HG03342 (cell line): ENCODE measurements at regions not wholly inside any gene's neighbourhood (a gene's known extent, or its start where the extent isn't known, plus 50 kb on each side); places are given as distances from the start of the nearest gene placed in this dataset.

ENCODE experiments used
- ATAC-seq: cut with Tn5 transposase; IDR thresholded peaks from one replicate; pipeline ENCODE4 v1.9.1; 2021; ENCODE audit warnings: mild to moderate bottlenecking, moderate library complexity; ENCODE audit not compliant: unreplicated experiment

- no peak for ATAC-seq
These were observed 324.4 kb downstream of the AJAP1 start for GRCh38 chr1:4978660-4979390.

DNA sequence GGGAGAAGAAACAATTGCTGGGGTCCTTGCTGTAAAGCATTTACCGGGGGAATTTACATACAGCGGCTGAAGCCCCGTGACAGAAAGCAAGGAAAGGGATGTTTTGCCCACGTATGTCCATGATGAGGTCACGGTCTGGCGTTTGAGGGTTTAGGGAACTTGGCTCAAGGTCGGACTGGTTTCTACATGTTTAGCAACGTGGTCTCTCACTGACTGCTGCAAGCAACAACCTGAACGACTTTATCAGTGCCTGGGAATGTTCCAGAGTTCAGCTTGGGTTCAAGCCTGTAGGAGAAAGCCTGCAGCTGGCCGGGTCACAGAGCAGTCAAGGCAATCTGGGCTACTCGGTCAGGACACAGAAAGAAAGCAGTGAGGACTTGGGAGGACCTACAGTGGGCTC, 323.3 kb downstream of the AJAP1 start:
- no peak for ATAC-seq

DNA sequence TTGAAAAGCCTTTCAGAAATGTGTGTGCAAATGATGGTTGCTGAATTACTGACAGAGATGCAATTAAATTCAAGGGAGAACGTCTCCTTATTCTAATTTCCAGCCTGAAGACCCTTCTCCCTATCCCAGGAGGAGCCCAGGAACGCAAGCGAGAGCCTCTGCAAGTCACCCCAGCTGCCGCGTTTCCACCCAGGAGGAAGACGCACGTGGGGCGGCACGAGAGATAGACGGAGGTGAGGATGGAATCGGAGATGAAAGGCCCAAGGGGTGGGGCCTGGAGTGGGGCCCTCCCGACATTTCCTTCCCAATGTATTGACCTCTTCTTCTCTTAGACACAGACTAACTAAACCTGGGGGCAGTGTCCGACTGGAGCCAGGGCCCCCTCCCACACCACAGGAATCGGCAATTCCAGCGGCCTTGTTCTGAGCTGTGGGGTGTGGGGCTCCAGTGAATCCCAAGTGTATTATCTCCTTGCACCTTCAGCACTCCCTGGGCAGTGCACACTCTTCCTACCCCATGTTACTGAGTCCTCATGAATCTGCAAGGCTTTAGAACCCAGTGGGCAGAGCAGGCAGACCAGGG, 322.5 kb downstream of the AJAP1 start:
- no peak for ATAC-seq

DNA sequence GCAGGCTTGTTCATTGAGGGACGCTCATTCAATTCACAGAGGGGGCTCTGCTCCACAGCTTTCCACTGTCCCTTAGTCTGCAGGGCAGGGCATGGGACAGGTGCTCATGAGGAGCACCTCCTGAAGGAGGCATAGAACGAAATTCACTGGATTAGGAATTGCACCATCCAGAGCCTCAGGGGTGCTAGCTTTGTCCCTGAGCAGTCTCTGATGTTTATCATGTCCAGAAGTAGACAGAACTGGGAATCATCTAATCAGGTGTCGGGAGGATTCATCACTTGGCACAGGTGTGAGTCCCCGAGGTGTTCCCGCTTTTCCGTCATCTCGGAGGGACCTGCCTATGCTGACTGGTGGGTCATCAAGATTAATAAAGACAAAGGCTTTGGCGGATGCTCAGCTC, 321.4 kb downstream of the AJAP1 start:
- no peak for ATAC-seq

- ATAC-seq: no peak
These were observed 320.7 kb downstream of the AJAP1 start for GRCh38 chr1:4974981-4975685.

- ATAC-seq: no peak
These were observed 318.9 kb downstream of the AJAP1 start for GRCh38 chr1:4973341-4973740.

GRCh38 chr1:4972761-4973320, 318.4 kb downstream of the AJAP1 start:
- no peak for ATAC-seq

DNA sequence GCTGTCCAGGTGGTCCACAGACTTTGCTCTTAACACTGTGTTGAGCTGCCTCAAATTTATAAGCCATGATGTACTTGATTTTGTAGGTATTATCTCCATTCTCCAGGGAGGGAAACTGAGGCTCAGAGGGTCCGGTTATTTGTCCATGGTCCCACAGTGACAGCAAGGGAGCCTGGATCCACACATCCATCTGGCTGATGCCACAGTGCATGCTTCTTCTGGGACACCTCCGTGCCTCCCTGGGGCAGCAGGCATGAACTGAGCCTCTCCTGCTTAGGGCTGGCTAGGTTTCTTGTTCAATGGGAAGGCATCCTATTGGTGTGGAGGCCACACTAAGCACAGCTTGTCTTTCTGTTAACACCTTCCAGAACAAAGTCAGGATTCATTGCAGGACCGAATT, 317.3 kb downstream of the AJAP1 start:
- ATAC-seq: no peak

DNA sequence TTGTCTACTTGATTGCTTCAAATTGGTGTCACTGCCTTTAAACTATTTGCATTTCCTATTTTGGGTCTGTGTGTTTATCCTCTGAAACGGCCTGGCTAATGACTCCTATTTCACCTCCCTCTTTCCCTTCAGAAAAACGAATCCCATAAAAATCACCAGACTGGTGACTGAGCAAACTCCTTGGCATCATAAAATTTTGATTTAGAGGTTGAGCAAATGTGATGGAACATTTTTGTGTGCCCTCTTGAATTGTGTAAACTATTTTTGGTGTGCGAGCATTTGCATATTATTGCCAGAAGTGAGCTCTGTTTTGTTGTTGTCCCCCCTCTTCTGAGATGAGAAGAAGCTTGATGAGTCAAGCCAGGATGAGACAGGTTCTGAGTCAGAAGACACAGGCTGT, 316.1 kb downstream of the AJAP1 start:
- no peak for ATAC-seq

- no peak for ATAC-seq
These were observed 315.2 kb downstream of the AJAP1 start for GRCh38 chr1:4969556-4970129.

DNA sequence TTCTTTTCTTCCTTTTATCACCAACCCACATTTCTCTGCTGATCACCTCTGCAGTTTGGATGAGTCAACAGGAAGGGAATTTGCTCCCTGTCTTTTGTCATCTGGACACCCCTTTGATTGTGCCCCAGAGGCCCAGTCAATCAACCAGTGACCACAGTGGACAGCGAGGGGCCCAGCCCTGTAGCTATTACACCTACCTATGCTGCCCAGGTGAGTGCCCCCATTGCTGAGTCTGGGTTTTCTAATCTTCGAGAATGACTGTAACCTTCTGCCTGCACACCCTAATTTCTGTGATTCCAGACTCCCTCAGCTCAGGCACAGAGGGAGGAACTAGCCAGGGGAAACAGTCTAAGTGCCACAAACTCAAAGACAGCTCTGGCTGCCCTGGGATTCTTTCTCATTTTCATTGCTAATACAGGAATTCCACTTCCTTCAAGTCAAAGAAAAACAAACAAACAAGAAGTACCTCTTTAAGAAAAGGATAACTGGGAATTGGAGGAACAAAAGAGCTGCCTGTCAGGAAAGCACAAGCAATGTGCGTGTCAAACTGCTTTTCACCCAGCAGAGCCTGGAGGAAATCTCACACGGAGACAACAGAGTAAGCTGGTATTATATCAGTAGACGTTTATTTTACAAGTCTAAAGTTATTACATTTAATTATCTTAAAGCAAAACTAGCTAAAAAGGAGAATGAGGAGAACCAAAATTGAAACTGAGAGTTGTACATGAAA, 311.1 kb downstream of the AJAP1 start:
- no peak for ATAC-seq

- ATAC-seq: no peak
These were observed 310.4 kb downstream of the AJAP1 start for GRCh38 chr1:4964634-4965345.

- no peak for ATAC-seq
These were observed 308.8 kb downstream of the AJAP1 start for GRCh38 chr1:4963251-4963650.

DNA sequence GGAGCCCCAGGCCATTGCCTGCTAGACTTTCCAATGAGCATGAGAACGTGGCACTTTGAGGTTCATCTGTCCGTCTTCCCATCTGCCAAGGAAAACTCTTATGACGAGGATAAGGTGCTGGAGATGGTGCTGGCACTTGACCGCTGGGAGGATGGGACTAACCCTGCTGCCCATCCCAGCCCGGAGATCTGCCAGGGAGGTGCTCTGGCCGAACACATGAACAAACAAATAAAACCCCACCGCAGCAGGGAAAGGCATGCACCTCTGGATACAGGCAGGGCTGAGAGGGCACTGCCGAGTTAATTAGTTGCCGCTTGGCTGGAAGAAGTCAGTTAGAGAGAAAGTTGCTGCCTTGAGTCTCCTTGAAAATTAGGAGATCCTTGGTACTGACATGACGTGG, 308.4 kb downstream of the AJAP1 start:
- no peak for ATAC-seq

DNA sequence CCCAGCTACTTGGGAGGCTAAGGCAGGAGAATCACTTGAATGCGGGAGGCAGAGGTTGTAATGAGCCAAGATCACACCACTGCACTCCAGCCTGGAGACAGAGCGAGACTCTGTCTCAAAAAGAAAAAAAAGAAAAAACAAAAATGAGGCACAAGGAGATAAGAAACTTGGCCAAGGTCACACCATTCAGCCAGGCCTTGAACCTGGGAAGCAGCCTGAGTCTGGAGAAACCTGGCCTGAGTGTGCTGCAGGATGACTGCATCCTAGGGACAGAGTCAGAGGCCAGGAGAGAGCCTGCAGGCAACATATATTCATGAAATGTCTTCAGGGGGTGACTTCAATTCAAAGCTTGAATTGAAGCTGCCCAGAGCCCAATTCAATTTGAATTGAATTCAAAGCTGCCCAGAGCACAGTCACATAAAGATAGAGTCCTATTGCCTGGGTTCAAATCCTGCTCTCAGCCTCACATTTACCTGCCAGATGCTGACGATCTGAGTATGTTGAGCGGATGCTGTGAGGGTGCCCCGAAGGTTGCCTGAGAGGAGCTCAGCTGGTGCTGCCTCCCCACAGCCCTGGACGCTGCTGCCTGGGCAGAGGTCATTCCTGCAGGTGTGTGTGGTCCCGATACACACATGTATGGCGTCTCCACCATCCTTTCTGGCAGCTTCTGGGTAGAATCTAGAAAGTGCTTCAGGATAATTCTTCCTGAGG, 307.7 kb downstream of the AJAP1 start:
- no peak for ATAC-seq

DNA sequence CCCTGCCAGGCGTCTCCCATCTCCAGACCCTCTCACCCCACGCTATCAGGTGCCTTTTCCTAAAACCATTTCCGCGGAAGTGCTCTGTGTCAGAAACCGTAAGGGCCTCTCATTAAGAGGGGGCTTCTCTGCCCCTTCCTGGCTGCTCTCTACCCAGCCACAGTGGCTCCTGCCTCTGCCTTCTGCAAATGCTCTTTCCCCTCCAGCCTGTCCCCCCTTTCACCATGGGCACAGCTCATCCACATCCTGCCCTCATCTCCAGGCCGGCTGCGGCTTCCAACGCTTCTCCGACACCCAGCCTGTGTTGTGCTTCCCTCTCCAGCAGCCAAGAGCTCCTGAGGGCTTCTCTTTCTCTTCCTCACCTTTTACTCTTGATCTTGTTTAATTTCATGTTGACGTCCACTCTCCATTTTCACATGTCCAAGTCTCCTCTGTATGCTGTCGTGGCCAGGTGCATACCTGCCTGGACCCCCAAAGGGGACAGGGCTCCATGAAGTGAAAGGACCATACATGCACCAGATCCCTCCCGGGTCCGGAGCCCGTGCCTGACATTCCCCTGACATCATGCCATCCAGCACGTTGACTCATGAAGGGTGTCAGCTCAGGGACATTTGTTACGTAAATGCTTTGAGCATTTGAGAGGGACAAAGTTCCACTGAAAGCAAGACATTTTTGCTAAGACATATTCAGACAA, 306.5 kb downstream of the AJAP1 start:
- ATAC-seq: no peak

GRCh38 chr1:4960336-4960735, 305.9 kb downstream of the AJAP1 start:
- ATAC-seq: no peak

DNA sequence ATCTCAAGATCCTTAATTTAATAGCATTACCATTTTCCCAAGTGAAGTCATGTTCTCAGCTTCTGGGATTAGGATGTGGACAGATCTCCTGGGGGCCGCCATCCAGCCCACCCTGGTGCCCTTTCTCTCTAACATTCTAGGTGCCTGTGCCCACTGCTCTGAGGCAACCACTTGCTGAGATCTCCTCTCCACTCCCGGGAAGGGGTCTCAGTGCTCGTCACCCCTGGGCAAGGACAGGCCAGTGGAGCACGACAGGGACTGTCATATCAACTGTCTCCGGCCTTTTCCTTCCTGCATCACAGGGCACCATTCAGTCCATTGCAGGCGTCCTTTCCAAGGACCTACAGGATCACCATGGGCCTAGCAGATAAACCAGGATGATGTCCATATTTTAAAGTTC, 304.8 kb downstream of the AJAP1 start:
- ATAC-seq: no peak

GRCh38 chr1:4957027-4957426, 302.6 kb downstream of the AJAP1 start:
- no peak for ATAC-seq
